ENCODE measurements at regions not wholly inside any gene's neighbourhood (a gene's known extent, or its start where the extent isn't known, plus 50 kb on each side); places are given as distances from the start of the nearest gene placed in this dataset.
"Not testable (repeated sequence)": the region's sequence is repeated elsewhere in the genome, so short reads cannot be mapped to it uniquely, and the experiment has no call there.

GRCh38 chr12:27163048-27163715 lies 80.8 kb upstream of the C12orf71 start:
- Histone ChIP-seq H3K4me1 (ENCODE audit: control insufficient read depth, insufficient read depth, low read length) (no peaks in the 10 kb centered on the region), H3K4me3 (ENCODE audit: low read length) (no peak overlapping the region), H3K27me3 (replicated peaks; ENCODE audit: control insufficient read depth, insufficient read depth, low read length) (no peaks in the 10 kb centered on the region), H3K9ac (ENCODE audit: low read length) (no peak overlapping the region), H3K36me3 (ENCODE audit: control insufficient read depth, insufficient read depth, low read length, severe bottlenecking) (no peaks in the 10 kb centered on the region), H3K9me3 (ENCODE audit: control insufficient read depth, low read length) (no peaks in the 10 kb centered on the region)
- DNase-seq (ENCODE audit: low read depth): no peak

GRCh38 chr12:27163894-27164293 lies 80.2 kb upstream of the STK38L start:
- H3K27me3 ChIP-seq (replicated peaks; ENCODE audit: control insufficient read depth, insufficient read depth, low read length): no peaks in the 10 kb centered on the region
- H3K9me3 ChIP-seq (ENCODE audit: control insufficient read depth, low read length): no peaks in the 10 kb centered on the region
- DNase-seq (ENCODE audit: low read depth): no peak
- H3K4me3 ChIP-seq (ENCODE audit: low read length): no peak overlapping the region
- no peak overlapping the region for H3K9ac ChIP-seq (ENCODE audit: low read length)
- H3K36me3 ChIP-seq (ENCODE audit: control insufficient read depth, insufficient read depth, low read length, severe bottlenecking): no peaks in the 10 kb centered on the region
- H3K4me1 ChIP-seq (ENCODE audit: control insufficient read depth, insufficient read depth, low read length): no peaks in the 10 kb centered on the region

- Histone ChIP-seq H3K27me3 (replicated peaks; ENCODE audit: control insufficient read depth, insufficient read depth, low read length) (no peaks in the 10 kb centered on the region), H3K9ac (ENCODE audit: low read length) (no peak overlapping the region), H3K9me3 (ENCODE audit: control insufficient read depth, low read length) (no peaks in the 10 kb centered on the region), H3K4me3 (ENCODE audit: low read length) (no peak overlapping the region), H3K4me1 (ENCODE audit: control insufficient read depth, insufficient read depth, low read length) (no peaks in the 10 kb centered on the region), H3K36me3 (ENCODE audit: control insufficient read depth, insufficient read depth, low read length, severe bottlenecking) (no peaks in the 10 kb centered on the region)
- DNase-seq (ENCODE audit: low read depth): no peak
These were observed 79.6 kb upstream of the STK38L start for GRCh38 chr12:27164330-27165040.

GRCh38 chr12:27165958-27166357 lies 78.1 kb upstream of the STK38L start:
- H3K27me3 ChIP-seq (replicated peaks; ENCODE audit: control insufficient read depth, insufficient read depth, low read length); H3K4me3 ChIP-seq (ENCODE audit: low read length); H3K4me1 ChIP-seq (ENCODE audit: control insufficient read depth, insufficient read depth, low read length); H3K9ac ChIP-seq (ENCODE audit: low read length); DNase-seq (ENCODE audit: low read depth); H3K36me3 ChIP-seq (ENCODE audit: control insufficient read depth, insufficient read depth, low read length, severe bottlenecking); H3K9me3 ChIP-seq (ENCODE audit: control insufficient read depth, low read length): not testable (repeated sequence)

GRCh38 chr12:27171494-27171893 lies 72.6 kb upstream of the STK38L start:
- not testable (repeated sequence) for DNase-seq (ENCODE audit: low read depth); H3K9ac ChIP-seq (ENCODE audit: low read length); H3K4me3 ChIP-seq (ENCODE audit: low read length); H3K27me3 ChIP-seq (replicated peaks; ENCODE audit: control insufficient read depth, insufficient read depth, low read length); H3K4me1 ChIP-seq (ENCODE audit: control insufficient read depth, insufficient read depth, low read length); H3K9me3 ChIP-seq (ENCODE audit: control insufficient read depth, low read length); H3K36me3 ChIP-seq (ENCODE audit: control insufficient read depth, insufficient read depth, low read length, severe bottlenecking)

- Histone ChIP-seq H3K36me3 (ENCODE audit: control insufficient read depth, insufficient read depth, low read length, severe bottlenecking) (no peaks in the 10 kb centered on the region), H3K4me3 (ENCODE audit: low read length) (no peak overlapping the region), H3K9me3 (ENCODE audit: control insufficient read depth, low read length) (no peaks in the 10 kb centered on the region), H3K4me1 (ENCODE audit: control insufficient read depth, insufficient read depth, low read length) (peaks cover 42% of the 10 kb centered on the region), H3K9ac (ENCODE audit: low read length) (no peak overlapping the region), H3K27me3 (replicated peaks; ENCODE audit: control insufficient read depth, insufficient read depth, low read length) (no peaks in the 10 kb centered on the region)
- peak; percentile 71 for DNase-seq (ENCODE audit: low read depth)
These were observed 67.3 kb upstream of the STK38L start for GRCh38 chr12:27176765-27177164.

GRCh38 chr12:27177706-27178105 lies 66.4 kb upstream of the STK38L start:
- no peaks in the 10 kb centered on the region for H3K27me3 ChIP-seq (replicated peaks; ENCODE audit: control insufficient read depth, insufficient read depth, low read length)
- H3K36me3 ChIP-seq (ENCODE audit: control insufficient read depth, insufficient read depth, low read length, severe bottlenecking): no peaks in the 10 kb centered on the region
- DNase-seq (ENCODE audit: low read depth): peak; percentile 66
- H3K9me3 ChIP-seq (ENCODE audit: control insufficient read depth, low read length): no peaks in the 10 kb centered on the region
- peak overlapping the region; percentile 22 for H3K4me3 ChIP-seq (ENCODE audit: low read length)
- peaks cover 42% of the 10 kb centered on the region for H3K4me1 ChIP-seq (ENCODE audit: control insufficient read depth, insufficient read depth, low read length)
- H3K9ac ChIP-seq (ENCODE audit: low read length): peak overlapping the region; percentile 65

- Histone ChIP-seq H3K9me3 (ENCODE audit: control insufficient read depth, low read length) (no peaks in the 10 kb centered on the region), H3K36me3 (ENCODE audit: control insufficient read depth, insufficient read depth, low read length, severe bottlenecking) (no peaks in the 10 kb centered on the region), H3K9ac (ENCODE audit: low read length) (peak overlapping the region; percentile 44), H3K4me3 (ENCODE audit: low read length) (no peak overlapping the region), H3K4me1 (ENCODE audit: control insufficient read depth, insufficient read depth, low read length) (peaks cover 46% of the 10 kb centered on the region), H3K27me3 (replicated peaks; ENCODE audit: control insufficient read depth, insufficient read depth, low read length) (no peaks in the 10 kb centered on the region)
- DNase-seq (ENCODE audit: low read depth): no peak
These were observed 65.8 kb upstream of the STK38L start for GRCh38 chr12:27178255-27178654.

- Histone ChIP-seq H3K4me3 (ENCODE audit: low read length) (no peak overlapping the region), H3K36me3 (ENCODE audit: control insufficient read depth, insufficient read depth, low read length, severe bottlenecking) (no peaks in the 10 kb centered on the region), H3K27me3 (replicated peaks; ENCODE audit: control insufficient read depth, insufficient read depth, low read length) (no peaks in the 10 kb centered on the region), H3K9me3 (ENCODE audit: control insufficient read depth, low read length) (no peaks in the 10 kb centered on the region), H3K9ac (ENCODE audit: low read length) (peak overlapping the region; percentile 44), H3K4me1 (ENCODE audit: control insufficient read depth, insufficient read depth, low read length) (peaks cover 50% of the 10 kb centered on the region)
- DNase-seq (ENCODE audit: low read depth): no peak
These were observed 65.2 kb upstream of the STK38L start for GRCh38 chr12:27178723-27179399.

GRCh38 chr12:27179400-27180214 lies 64.5 kb upstream of the STK38L start:
- Histone ChIP-seq H3K9me3 (ENCODE audit: control insufficient read depth, low read length) (no peaks in the 10 kb centered on the region), H3K4me1 (ENCODE audit: control insufficient read depth, insufficient read depth, low read length) (peaks cover 50% of the 10 kb centered on the region), H3K4me3 (ENCODE audit: low read length) (no peak overlapping the region), H3K36me3 (ENCODE audit: control insufficient read depth, insufficient read depth, low read length, severe bottlenecking) (no peaks in the 10 kb centered on the region), H3K9ac (ENCODE audit: low read length) (peak overlapping the region; percentile 0), H3K27me3 (replicated peaks; ENCODE audit: control insufficient read depth, insufficient read depth, low read length) (no peaks in the 10 kb centered on the region)
- DNase-seq (ENCODE audit: low read depth): peak; percentile 87

Data from adipocyte (in vitro differentiated cells).